Renal pelvis (tissue), 1 donor: ENCODE measurements at regions not wholly inside any gene's neighbourhood (a gene's known extent, or its start where the extent isn't known, plus 50 kb on each side); places are given as distances from the start of the nearest gene placed in this dataset.
"Not testable (repeated sequence)": the region's sequence is repeated elsewhere in the genome, so short reads cannot be mapped to it uniquely, and the experiment has no call there.

Source experiments
- DNase-seq: peaks from one replicate; pipeline ENCODE4 v3.0.0-alpha.2; 2013

DNA sequence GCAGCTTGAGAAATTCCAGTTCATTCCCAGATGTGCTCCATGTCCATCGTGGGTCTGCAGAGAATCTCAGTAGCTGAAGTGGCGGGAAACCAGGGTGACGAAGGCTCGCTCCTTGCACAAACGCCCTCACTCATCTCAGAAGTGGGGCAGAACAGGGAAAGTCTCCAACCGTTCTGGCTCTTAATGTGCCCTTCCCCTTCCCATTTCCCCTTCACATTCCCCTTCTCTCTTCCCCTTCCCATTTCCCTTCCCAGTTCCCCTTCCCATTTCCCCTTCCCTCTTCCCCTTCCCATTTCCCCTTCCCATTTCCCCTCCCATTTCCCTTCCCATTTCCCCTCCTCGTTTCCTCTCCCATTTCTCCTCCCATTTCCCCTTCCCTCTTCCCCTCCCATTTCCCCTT is 108.5 kb downstream of the OLFM1 start:
- DNase-seq: not testable (repeated sequence)

DNA sequence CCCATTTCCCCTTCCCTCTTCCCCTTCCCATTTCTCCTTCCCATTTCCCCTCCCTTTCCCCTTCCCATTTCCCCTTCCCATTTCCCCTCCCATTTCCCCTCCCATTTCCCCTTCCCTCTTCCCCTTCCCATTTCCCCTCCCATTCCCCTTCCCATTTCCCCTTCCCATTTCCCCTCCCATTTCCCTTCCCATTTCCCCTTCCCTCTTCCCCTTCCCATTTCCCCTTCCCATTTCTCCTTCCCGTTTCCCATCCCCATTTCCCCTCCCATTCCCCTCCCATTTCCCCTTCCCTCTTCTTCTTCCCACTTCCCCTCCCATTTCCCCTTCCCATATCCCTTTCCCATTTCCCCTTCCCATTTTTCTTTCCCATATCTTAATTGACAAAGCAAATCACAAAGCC is 109.0 kb downstream of the OLFM1 start:
- DNase-seq: no peak

DNA sequence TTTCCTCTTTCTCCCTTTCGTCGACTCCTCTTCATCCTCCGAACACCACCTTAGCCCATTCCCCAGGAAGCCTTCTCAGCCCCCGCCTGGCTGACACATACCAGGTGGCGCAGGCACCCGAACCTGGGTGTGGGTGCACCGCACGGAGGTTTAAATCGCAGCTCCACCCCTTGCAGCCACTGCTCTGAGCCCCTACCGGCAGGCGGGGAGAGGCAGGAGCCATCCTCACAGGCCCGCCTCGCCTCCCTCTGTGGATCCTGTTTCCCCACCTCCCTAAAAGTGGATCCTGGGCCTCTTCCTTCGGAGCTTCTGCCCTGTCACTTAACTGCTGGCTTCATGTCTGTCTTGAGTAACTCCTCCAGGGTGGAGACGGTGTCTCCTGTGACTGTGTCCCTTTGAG is 110.7 kb downstream of the OLFM1 start:
- no peak for DNase-seq

DNA sequence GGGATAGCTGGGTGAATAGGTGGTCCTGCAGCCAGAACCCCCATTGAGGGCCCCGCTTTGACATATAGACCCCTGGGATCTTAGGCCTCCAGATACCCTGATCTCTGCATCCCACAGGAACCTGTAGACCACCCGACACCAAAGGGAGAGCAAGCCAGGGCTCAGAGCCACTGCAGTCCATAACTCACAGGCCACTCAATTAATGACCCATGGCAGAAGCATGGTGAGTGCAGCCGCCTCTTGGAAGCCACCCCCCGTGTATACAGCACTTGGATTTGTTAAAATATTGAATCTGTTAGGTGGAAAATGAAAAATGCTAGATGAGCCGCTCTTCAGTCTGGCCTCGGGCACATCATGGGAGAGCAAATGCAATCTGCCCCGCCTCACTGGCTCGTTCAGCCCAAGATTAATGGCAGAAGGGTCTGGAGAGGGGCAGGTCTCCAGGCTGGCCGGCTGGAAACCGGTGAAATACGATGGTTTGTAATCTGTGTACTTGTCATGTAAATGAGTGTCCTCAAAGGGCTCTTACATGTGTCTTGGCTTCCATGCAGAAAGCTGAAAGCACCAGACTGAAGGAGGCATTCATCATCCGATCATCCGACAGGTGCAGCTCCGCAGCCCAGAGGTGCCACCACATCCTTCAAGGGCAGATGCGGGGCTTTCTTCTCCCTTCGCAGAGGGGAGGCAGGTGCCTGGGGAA is 111.3 kb downstream of the OLFM1 start:
- peak; percentile 59 for DNase-seq

DNA sequence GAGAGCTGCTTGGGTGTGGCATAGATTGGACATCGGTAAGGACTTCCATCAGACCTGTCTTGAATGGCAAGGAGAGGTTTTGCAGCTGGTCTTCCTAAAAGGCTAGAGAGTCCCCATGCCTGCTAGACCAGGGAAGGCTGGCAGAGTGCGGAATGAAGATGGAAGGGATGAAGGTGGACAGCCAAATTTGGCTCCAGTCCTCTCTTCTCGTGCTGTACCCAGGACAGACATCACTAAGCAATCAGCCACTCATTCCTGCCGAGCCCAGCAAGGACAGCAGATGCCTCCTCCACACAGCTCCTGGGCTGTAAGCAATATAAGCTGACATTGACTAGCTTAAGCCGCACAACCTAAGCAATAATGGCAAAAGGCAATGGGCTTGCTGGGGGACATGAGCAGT is 112.0 kb downstream of the OLFM1 start:
- no peak for DNase-seq

DNA sequence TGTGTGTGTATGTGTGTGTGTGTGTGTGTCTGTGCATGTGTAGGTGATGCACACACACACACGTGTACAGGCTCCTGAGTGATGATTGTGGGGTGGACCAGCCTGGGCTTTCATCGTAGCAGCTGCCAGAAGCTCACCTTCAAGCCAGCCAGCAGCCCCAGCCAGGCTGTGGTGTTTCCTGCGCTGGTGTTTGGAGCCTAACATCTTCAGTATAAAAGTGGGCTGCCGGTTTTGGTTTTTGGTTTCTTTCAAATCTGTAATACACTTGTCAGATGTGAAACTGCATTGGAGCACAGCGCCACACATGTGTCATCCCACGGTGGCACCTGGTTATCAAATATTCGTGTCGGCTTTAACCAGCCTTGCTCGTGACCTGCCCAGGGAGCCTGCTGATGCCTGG is 114.2 kb downstream of the OLFM1 start:
- no peak for DNase-seq

DNA sequence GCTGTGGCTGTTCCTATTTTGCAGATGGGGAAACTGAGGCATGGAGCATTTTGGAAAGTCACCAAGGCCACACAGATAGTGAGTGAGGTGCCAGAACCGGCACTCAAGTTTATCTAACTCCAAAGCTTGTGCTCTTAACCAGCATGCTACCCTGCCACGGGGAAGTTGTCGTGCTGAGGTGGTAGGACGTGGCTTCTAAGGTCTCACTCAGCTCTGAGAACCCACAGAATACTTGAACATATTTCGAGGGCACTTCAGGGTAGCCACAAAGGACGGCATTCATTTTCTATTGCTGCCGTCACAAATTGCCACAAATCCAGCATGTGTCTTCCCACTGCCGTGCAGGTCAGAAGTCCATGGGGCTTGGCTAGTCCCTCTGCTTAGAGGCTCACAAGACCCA is 116.7 kb downstream of the OLFM1 start:
- DNase-seq: no peak

DNA sequence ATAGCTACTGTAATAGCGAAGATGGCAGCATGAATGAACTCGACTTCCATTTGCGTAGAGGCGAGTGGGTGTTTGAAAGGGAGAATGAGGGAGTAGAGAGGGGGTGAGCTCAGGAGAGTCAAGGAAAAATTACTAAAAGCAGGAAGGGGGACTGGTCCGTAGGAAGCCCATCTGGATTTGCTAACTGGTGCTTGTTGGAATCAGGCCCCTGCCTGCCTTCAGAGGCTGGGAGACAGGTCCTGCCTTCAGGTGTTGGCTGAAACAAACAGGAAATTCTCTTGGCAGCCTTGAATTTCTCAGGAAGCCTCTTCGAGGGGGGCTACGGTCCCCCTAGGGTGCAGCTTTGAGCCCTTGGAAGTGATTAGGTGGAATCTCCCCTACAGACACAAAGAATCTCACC is 121.7 kb downstream of the OLFM1 start:
- no peak for DNase-seq

DNA sequence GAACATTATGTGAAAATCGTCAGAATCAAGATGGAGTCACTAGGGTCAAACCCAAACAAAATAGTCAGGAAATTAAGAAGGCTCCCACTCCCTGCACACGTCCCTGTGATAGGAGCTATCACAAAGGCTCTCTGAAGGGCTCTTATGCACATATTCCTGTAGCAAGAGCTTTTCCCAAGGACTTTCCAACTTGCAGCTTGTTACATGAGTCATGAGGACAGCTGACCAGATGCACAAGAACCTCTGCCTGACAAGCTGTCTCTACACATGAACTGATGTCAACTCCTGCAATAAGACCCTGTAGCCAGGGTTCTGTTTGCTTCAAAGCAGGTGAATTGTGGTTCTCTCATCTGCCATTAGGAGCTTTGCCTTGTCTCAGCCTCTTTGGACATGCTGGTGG is 122.4 kb downstream of the OLFM1 start:
- DNase-seq: no peak

DNA sequence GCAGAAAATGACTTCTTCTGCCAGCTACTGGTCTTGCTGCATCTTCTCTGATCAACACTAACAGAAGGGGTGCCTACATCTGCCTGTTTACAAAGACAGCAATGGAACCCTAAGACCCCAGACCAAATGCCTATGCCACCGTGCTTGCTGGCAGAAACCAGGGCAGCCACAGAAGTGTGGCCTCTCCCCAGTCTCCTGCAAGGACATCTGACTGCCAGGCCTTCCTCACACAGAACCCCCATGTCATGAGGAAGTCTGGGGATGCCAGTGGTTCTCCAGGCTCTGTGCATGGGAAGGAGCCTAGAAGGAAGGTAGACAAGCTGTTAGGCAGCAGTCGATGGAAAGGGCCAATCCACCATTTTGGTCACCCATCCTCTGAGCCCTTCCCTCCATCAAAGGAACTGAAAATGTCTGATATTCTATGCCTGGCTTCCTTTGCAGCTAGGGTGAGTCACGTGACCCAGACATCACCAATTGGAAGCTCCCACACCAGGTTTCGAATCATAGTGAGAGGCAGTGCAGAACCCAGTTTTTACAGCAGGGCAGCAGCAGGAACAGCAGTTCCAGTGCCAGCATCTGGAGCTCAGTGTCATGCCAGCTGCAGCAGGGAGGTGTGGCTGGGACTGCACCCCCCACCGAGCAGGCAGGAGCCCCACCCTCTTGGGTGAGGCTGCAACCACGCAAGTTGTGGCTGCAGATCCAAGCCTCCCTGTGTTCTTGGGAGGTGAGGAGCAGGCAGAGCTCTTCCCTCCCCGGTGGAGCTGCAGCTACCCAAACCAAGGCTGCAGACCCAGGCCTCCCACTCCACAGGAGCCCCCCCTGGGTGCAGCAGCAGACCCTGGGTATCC is 123.4 kb downstream of the OLFM1 start:
- DNase-seq: no peak

DNA sequence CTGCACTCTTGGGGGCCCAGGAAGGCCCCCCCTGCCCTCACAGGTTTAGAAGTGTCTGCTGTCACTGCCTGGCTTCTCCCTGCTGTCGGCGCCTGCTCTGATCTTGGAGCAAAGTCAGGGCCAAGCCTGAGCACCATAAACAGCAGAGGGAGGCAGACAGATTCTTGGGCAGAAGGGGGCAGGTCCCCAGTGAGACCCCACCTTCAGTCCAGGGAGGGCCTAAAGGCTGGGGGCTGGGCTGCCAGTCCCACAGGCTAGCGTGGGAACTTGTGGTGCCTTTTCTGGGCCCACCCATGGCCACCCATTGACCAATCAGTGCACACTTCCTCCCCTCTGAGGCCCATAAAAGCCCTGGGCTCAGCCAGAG is 124.0 kb downstream of the OLFM1 start:
- no peak for DNase-seq

DNA sequence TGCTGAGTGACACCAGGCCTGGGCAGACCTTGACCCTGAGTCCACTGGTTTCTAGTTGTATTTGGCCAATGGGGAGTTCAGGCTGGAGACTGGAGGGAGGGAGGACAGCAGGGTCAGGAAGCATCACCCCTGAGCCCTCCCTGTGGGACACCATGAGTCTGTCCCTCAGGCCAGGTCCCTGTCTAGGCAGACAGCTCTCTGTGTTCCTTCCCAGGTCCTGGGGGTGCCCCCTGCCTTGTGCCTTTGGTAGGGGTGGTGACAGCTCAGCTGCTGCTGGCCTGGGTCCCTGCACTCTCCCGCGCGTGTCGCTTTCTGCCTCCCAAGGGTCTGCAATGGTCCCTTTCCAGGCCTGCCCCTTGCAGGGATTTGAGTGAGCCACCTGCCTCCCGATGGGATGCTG is 125.5 kb downstream of the OLFM1 start:
- no peak for DNase-seq

DNA sequence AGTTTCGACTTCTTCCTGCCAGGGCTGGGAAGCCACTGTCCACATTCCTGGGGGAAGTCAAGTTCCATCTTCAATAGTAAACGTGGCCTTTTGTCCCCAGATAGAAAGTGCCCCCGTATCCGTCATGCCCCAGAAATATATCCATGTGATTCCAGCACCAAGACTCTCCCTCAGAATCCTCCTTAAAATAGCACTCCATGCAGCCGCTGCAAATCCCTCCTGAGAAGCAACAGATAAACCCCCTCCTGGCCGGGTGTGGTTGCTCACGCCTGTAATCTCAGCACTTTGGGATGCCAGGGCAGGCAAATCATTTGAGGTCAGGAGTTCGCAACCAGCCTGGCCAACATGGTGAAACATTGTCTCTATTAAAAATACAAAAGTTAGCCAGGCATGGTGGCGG is 126.1 kb downstream of the OLFM1 start:
- DNase-seq: no peak

DNA sequence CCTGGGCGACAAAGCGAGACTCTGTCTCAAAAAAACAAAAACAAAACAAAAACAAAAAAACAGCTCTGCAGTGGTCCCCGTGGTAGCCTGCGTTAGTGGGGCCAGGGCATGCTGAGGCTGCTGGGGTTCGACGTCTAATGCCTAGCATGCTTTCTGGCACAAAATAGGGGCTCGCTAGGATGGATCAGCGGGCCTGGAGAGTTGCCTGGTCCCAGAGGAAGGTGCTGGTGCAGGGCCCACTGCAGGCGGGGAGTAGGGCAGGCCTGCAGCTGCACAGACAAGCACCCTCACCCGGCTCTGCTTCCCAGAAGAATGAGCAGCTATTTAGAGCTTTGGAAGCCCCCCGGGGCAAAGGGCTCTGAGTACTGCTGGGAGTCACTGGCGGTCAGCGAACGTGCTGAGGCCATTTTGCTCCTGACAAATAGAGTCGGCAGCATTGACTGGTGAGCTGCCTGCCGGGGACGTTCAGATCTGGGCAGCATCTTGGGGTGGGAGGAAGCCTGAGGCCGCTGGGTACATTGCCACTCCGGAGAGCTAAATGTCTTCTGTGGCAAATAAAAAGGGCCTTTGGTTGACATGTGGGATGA is 126.7 kb downstream of the OLFM1 start:
- no peak for DNase-seq

DNA sequence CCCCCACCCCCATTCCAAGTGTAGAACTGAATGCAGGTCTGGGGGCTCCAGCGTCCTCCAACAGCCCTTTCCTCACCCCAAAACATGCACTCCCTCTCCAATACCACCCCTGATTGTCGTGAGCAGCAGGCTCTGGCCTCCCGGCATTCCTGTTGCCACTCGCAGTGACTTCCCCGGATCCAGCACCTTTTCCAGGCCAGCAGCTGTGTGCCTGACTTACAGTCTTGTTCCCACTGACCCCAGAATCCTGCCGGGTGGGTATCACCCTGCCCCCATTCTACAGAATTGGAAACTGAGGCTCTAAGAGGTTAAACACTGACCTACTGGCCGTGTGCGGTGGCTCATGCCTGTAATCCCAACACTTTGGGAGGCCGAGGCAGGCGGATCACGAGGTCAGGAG is 127.2 kb downstream of the OLFM1 start:
- DNase-seq: no peak

DNA sequence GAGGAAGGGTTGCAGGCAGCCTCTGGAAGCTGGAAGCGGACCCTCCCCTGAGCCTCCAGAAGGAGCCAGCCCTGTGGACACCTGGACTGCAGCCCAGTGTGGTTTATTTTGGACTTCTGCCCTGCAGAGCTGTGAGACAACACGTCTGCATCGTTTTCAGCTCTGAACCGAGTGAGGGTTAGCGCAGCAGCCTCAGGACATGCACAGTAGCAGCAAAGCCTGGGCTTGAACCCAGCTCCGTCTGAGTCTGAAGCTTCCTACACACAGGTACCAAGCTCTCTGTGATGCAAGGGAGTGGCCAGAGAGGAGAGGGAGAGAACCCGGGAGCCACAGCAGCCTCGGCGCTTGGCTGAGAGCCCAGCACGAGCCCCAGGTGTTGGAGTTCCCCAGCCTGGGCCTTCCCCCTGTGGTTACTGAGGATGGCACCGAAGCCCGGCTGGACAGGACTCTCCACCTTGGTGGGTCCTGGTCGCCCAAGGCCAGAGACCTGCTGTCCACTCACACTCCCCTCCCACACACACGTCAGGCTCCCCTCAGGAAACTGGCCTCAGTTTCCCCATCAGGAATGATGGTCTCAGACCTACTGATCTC is 128.2 kb downstream of the OLFM1 start:
- peak; percentile 47 for DNase-seq

DNA sequence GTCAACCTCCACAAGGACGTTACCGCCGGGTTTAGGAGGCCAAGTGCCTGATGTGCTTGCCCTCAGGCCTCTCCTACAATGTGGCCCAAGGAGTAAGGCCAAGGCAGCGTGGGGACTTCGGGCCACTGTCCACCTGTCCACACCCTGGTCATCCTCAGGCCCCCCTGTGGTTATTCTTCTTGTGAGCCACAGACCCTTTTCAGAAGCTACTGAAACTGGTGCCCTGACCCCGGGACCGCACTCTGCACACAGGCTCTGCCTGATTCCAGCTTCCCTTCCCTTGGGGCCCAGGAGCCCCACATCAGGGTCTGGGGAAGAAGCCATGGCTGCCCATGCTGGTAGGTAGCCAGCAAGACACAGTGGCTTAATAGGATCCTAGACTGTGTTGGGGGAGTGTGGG is 128.8 kb downstream of the OLFM1 start:
- no peak for DNase-seq

DNA sequence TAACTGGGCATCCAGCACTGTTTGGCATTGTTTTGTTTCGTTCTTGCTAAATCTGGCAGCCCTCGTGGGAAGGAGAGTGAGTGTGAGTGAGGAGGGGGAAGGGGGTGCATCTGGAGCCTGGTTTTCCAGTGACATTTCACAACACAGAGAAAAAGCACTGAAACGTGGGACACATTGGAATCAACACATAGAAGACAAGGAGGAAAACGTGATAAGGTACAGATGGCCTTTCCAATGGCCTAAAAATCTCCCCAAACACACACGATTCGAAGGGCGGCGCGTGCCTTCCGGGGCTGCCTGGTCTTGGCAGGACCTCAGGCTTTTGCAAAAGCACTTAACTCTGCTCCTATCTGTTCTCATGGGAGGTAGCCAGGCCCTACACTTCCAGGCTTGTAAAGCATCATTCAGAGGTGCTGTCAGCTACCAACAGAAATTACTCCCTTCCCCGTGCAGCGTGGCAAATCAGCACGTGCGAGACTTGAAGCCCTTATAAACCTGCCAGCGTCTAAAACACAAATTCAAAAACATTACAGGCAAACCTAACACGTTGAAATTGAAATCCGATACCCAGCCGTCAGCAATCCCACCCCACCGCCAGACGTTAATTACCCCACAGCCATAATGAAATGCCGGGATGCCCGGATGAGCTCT is 129.4 kb downstream of the OLFM1 start:
- DNase-seq: no peak

DNA sequence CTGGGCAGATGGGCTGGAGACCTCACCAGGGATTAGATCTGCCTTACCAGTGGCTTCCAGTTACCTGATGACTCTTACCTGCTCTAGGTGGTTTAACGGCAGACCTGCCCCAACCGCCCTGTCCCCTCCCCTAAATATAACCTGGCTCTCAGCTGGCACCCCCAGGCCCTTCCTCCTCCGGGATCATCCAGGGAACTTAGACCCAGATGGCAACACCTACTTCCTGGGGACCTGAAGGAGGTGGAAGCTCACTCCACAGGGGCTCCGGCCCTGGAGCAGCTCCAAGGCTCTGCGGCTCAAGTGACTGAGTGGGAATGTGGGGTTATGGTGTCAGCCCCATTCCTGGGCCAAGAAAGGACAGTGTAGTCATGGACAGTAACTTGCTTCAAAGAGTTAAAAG is 130.4 kb downstream of the OLFM1 start:
- no peak for DNase-seq

DNA sequence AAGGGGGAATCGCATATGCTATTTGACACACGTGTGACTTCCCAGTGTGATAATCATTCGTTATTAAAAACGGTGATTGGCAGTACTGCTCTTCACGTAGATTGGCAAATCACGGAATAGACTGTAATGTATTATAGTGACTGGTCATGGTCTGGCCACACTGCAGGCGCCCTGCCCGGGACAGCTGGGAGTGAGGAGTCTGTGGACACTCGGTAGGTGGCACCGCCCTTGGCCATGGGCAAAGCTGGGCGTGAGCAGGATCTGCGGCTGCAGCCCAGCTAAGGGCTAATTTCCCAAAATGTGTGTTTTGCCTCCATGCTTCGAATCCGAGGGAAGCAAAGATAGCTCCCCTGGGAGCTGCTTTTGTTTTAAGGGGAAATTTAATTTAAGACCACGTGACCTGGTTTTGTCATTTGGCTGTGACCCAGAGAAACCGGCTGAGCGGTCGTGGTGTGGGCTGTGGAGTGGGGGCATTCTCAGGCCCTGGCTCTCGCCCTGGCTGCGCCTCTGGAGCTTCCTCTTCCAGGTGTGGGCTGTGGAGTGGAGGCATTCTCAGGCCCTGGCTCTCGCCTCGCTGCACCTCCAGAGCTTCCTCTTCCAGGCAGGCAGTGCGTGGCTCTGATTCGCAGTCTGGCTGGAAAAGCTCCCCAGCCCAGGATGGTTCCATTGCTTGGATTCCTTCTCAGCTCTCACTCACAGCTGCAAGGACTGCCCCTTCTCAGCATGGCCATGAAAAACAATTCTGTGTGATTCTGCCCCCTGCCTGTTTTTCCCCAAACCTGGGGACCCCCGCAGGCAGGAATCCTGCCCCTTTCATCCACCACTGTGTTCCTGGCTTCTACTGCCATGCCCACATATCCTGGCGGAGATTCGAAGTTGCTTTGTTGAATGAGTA is 131.1 kb downstream of the OLFM1 start:
- no peak for DNase-seq
